CD4-positive, alpha-beta T cell treated with Interleukin-6 for 4 hours (primary cell): ENCODE measurements at regions not wholly inside any gene's neighbourhood (a gene's known extent, or its start where the extent isn't known, plus 50 kb on each side); places are given as distances from the start of the nearest gene placed in this dataset.

Experiments used
- DNase-seq: peaks from one replicate; pipeline ENCODE4 v3.0.0-alpha.2; 2020; ENCODE audit warnings: mixed read lengths

DNA sequence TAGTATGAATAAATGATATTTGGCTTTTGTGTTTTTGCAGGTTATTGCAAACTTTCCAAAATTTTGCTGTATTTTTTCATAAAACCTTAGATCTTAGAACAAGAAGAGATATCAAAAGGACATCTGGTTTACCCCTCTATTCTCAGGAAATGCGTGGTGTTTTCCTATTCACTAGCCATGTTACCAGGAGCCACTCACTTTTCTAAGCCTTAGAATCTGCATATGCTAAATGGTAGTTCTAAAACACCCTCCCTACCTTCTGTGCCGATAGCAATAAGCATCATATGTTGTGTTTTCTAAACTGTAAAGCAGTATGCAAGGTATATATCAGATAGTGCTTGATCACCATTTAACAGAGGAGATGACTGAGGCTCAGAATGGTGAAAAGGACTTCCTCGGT is 715.0 kb upstream of the CELF2 start:
- DNase-seq = no peak

DNA sequence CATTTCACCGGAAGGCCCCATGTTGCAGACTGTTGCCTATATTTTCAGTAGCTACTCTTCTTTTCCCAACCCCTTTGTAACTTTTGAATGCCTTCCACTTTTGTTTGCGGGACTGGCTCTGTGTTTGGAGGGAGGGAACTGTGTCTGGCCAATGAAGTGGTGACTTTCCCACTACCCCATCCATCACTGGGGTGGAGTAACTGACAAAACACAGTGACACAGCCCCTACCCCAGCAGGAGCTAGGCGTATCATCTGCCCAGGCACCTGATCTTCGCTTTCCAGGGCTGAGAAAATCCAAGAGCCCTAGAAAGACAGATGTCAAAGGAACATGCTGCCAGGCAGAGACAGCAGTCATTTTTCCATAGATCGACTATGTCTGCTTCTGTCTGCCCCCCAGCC is 710.6 kb upstream of the CELF2 start:
- no peak for DNase-seq

DNA sequence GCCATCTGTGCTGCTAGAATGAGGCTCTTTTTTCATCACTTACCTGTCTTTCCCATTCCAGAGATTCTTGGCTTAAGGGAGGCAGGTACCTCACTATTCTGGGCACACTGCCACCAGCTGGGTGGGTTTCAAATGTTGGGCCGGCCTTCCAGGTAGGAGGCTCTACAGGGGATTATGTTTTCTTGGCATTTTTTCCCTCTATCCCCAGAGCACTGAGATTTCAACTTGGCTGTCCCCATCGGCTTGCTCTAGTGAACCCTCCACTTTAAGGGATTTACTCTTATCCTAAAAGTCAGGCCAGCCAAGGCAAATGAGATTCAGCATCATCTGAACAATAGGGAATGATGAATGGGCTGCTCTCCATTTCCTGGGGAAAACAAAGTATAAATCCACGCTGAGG is 710.1 kb upstream of the CELF2 start:
- DNase-seq = no peak

DNA sequence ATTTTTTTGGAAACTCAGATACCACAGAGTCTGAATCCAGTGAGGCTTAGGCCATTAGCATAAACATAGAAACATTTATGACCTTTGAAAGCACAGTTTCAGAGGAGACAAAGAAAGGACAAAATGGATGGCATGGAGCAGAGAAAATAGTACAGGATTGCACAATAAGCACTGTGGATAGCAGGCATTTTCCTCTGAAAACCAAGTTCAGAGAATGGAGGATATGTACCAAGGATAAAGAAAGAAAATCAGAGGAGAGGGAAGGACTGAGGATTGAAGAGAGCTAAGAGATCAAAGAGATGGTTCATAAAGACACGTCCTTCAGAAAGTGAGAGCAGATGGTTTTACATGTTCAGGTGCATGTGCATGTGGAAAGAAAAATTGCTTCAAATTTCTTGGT is 707.2 kb upstream of the CELF2 start:
- DNase-seq = no peak

DNA sequence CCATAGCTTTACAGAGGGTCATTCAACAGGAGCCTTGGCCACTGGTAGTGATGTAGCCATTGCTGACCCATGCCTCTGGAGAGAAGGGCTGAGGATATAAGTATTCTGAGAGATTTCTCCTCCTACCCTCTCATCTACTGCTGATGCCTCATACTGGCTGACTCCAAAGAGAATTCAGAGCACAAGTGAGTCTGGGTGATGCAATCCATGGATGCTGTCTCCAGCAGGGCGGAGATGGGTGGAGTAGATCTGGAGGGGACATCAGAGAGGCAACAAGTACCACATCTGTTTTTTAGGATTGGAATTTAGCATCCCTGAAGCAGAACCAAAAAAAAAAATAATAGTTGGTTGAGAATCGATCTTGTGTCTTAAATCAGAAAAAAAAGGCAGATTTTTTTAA is 705.7 kb upstream of the CELF2 start:
- DNase-seq = no peak

DNA sequence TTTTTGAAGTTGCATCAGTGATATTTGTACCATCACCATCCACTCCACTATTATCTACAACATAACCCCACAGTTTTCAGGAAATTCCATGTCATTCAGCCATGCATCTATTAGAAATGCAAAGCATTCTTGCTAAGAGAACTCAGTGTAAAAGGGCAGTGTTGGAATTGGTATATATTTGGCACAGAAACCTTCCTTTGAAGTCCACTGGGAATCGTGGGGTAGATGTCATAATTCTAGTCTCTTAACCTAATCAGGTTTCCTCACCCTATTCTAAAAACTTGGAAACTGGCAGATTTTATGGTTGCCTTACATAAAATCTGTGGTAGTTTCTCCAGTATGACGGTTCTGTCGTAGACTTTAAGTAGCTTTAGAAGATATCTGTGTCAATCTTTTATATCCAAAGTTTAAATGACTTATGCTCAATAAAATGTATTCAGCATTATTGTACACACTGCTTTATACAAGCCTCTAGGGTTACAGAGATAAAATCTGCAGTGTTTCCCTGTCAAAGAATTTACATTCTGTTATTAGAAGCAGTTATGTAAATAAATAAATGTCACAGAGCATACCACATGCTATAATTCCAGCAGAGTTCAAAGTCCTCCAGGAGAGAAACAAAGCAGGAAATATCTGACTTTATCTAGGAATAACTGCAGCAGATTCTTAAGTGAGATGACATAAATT is 704.4 kb upstream of the CELF2 start:
- DNase-seq = no peak

DNA sequence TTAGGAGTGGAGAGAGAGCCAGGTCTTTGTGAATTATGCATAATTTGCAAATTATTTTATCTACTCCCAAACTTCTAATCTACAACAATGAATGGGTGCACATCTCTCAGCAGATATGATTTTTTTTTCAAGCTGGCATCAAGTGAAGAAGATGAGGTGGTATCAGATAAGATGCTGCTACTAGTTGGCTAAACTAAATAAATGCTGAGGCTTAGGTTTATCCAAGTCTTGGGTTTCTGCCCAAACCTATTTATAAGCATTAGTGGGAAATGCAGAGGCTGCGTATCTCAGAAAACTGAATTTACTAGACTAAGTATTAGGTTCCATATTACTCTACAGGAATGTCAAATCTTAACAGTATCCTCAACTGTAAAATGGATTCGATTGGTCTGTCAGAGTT is 703.0 kb upstream of the CELF2 start:
- no peak for DNase-seq

DNA sequence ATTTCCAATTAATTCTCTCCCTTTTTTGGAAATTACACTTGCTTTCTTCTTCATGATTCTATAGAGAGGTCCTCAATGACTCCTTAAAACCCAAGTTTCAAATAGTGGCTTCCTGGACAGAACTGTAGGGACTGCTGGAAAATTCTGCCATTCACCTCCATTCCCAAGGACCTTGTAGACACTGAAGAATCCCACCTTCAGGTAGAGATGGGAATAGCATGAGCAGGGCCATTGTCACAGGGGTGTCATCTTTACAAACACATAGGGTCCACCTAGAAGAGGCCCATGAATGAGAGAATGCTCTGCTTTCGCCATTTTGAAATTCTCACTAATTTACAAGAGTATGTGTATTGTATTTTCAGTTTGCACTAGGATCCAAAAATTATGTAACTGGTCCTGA is 701.7 kb upstream of the CELF2 start:
- DNase-seq = no peak

DNA sequence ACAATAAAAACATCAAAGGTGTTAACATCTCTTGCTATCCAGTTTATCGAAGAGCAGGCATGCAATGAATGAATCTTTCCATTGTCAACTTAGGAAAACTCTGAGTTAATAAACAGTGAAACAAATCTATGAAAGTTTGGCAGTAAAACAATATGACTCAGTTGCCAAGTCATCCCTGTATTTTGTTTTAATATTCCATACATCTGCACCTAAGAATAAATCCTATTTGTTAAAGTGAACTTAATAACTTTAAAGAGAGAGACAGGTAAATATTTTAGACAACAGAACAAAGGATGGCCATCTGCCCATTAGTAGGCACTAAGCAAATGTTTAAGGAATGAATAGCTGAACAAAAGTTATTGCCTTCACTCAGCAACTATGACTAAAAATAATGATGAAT is 700.5 kb upstream of the CELF2 start:
- no peak for DNase-seq

DNA sequence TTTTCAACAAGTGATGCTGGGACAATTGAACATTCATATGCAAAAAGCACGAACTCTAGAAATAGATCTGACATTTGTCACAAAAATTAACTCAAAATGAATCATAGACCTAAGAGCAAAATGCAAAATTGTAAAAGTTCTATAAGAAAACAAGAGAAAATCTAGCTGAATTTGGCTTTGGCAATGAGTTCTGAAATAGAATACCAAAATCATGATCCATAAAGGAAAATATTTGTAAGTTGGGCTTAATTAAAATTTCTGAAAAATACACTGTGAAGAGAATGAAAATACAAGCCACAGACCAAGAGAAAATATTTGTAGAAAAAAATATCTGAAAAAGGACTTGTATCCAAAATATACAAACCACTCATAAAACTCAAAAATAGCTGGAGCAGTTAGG is 698.8 kb upstream of the CELF2 start:
- DNase-seq = no peak

DNA sequence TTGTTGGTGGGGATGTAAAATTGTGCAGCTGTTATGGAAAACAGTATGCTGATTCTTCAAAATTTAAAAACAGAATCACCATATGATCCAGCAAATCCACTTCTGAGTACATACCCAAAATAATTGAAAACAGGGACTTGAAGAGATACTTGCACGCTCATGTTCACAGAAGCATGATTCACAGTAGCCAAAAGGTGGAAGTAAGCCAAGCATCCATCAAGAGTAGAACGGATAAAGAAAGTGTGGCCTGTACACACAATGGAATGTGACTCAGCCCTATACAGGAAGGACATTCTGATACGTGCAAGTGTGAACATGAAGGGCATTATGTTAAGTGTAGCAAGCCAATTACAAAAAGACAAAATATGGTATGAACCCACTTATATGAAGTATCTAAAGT is 696.7 kb upstream of the CELF2 start:
- no peak for DNase-seq

DNA sequence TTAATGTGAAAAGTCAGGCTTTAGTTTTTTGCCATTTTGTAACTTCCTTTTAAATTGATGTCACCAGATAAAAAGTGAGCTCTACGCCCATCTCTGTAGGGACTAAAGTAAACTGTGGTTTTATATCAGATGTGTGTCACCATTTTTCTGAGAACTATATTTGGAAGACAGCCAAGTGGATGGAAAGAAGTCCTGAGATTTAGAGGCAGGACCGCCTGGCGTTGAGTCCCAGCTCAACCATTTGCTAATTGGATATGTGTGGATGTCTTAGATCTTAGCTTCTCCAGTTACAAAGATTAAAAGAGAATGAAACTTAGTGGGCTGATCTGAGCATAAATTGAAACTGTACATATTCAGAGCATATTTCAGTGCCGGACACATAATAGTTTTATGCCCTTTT is 691.6 kb upstream of the CELF2 start:
- no peak for DNase-seq

DNA sequence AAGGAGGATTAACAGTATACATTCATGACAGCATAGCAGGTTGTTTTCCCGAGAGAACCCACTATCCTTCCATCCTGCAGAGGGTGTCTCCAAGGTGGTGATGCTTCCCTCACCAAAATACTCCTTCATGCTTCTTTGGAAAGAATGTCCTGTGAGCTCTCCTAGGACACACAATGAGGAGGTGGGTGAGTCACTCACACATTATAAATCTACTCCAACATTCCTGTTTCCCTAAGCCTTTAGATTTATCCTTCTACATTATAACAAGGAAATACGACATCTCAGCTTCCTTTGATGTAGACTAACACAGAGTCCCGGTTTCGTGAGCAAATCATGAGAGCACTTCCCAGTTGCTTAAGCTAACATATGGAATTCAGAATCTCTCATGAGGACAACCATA is 689.7 kb upstream of the CELF2 start:
- no peak for DNase-seq

DNA sequence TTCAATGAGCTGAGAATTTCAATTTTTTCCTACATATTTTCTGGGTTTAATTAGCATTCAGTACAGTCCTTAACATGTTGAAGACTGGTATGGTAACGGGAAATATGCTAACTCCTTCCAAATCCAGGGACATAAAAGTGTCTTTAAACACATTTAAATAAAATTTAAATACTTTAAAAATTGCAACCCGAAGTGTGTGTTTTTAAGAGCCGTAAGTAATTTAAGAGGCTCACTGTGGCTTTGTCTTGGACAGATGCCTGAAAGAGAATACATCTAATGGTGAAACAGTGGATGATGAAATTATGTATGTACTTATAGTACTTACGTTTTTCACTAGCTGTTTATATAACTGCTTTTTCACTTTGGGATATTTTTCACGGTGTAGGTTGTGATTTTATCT is 687.3 kb upstream of the CELF2 start:
- no peak for DNase-seq

DNA sequence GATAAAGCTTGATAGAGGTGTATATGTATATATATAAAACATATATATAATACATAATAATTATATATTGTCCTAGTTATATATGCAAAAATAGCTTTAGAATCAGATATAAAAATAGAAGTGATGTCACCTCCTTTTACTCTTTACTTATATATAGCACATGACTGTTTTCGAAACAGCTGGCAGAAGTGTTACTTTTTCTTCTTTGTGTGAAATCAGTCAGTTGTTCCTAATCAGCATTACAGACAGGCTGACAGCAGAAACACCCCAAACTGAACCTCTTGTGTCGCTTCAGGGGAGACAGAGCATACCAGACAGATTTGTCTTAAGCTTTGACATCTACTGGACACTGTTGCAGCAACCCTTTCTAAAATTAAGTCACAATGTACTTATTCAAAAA is 684.9 kb upstream of the CELF2 start:
- no peak for DNase-seq

DNA sequence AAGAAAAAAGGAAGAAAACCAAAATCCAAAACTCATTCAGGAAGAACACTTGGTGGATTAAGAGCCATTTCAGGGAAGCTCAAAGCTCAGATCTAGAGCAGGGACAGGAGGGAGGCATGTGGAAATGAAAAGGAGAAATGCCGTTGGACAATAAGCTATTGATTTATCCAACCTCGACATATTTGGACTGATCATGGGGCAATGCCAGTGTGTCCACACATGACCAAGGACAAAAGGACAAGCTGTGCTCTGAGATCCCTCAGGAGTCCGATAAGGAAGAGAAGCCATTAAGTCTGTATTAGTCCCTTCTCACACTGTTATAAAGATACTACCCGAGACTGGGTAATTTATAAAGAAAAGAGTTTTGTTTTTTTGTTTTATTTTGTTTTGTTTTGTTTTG is 684.0 kb upstream of the CELF2 start:
- no peak for DNase-seq

DNA sequence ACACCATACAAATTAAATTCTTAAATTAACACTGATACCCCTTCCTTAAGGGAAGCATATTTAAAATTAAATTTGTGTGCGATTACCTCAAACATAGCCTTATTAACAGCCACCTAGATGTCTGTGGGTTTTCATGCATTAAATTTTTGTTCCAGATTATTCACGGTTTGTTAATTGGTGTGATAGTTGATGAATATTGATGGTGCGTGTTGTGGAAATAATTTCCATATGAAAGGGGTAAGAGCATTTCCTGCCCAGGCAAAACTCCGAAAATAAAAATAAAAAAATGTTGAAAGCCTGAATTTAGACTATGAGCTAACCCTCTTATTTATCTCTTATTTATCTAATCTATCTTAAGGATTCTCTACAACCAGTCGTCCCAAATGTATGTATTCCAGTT is 679.3 kb upstream of the CELF2 start:
- no peak for DNase-seq

DNA sequence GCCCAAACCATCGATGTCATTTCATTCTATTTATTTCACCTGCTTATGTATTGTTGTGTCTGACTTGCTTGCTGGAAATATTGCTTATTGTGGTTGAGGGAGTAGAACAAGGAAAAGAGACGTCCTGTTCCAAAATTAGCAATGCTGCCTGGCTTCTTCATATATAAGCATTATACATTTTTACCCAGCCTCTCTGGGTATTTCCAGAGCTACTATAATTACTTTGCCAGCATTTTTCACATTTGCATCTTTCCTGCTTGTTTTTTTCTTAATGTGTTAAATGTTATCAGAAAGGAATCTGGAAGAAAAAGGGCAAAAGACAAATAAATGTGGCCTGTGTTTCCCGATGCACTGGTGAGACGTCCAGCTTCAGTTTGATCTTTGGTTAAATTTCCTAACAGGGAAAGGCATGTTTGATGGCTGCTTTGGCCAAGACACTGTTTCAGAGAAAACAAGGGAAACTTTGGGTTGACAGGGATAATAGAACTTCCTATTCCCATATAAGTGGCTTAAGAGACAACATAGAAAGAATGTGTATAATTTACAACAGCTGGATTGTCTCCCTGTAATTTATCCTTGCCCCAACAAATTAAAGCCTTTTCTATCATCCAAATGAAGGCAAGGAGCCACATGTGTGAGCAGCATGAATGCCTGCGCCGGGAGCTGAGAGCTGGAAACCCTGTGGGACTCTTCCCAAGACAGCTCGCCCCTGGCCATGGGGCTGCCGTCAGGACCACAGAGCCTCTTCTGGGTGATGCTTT is 671.1 kb upstream of the CELF2 start:
- DNase-seq = no peak

DNA sequence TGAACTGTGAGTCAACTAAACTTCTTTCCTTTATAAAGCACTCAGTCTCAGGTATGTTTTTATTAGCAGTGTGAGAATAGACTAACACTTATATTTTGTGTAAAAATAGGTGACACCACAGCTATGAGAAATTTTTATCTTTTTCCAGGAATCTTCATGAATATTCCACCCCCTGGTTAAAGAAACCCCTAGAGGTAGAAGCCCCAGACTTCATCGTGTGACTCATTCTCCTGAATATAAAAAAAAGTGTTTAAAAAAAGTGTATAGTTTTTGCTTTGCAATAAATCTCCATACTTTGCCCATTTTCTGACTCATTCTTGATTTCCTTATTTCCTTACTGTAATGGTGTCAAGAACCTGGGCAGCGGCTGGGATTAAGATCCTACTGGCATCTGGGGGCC is 667.6 kb upstream of the CELF2 start:
- no peak for DNase-seq

DNA sequence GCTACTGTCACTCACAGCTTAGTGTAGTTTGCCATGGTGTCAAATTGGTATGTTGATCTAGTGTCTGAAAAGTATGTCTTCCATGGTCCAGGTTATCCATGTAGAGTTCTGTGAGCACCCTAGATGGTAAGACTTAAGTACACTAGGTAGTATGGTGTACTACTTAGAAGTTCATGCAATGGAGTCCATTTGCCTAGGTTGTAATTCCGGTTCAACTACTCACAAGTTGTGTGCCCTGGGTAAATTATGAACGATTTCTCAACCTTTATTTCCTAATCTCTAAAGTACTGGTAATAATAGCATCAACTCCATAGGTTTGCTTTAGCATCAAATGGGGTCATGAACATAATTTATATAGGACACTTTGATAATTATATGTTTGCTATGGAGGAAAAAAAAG is 666.2 kb upstream of the CELF2 start:
- DNase-seq = no peak

DNA sequence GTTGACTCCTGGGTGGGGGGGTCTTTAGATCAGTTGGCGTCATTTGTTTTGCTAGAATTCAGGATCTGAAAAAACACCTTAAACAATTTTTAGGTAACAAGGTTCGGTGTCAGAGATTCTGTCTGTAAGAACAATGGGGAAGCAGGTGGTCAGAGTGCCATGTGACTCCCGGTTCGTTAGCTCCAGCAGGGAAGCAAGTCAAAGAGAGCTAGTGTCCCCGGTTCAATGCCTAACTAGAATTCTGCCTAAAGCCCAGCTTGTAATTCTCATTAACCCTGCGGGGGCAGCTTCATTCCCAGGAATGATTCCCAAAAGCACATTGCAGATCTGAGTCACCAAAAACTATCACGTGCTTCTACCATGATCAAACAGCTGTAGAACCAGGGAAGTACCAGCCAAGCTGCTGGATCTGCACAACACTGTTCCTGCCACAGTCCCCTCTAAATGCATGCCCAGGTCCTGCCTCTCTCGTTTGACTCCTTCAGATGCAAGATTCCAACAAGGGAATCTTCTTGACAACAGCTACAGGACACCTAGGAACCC is 664.3 kb upstream of the CELF2 start:
- DNase-seq = no peak

DNA sequence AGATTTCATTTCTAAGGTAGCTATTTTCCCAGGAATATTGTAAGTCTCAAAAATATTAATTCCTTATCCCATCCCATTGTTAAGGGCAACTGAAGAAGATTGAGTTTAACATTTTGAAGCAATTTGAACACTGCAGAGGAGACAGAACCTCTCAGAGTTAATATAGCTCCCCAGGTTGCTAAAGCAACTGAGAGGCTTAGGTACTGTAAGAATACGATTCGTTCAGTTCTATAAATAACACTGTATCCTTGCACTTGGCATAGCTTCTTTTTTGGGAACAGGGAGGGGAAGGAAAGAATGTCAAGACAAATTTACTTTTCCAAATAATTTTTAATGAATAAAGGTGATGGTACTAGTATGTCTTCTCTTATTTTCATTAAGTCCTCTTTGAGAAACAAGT is 658.4 kb upstream of the CELF2 start:
- DNase-seq = no peak

DNA sequence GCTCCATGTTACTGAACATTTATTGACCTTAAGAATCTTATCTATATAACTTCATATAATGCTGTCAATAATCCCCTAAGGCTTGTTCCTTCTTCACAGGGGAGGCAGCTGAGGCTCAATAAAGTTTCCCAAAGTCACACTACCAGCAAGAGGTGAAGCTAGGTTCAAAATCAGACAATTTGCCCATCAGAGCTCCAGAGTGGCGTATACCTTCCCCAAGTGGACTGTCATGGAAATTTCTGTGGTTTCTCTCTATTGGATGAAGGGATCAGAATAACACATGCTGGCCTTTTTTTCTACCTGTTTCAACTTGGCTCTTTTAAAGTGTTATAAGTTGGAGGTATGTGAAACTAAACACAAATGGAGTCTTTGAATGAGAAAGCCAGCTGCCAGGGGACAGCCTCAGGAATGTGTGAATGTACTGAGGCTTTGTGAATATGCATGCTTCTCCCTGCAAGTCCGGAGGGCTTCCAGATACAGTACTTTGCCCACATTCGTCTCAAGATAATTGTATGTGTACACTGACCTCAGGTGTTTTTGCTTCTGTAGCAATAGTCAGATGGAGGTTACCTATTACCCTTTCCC is 656.3 kb upstream of the CELF2 start:
- no peak for DNase-seq

DNA sequence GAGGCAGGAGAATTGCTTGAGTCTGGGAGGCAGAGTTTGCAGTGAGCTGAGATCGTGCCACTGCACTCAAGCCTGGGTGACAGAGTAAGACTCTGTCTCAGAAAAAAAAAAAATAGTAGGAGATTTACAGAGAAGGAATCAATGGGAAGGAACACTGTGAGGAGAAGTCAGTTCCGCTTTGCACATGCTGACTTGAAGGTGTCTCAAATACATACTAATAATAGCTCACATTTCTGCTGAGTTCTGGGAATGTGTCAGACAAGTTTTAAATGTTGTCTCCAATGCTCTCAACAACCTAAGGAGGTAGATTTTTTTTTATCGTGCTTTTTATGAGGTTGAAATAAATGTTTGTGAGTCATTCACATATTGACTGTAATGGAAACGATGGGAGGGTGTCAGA is 654.9 kb upstream of the CELF2 start:
- no peak for DNase-seq
